ENCODE measurements at regions not wholly inside any gene's neighbourhood (a gene's known extent, or its start where the extent isn't known, plus 50 kb on each side); places are given as distances from the start of the nearest gene placed in this dataset.

- no peak overlapping the region for H3K27ac Mint-ChIP-seq (ENCODE audit: unreplicated experiment)
- H3K4me3 Mint-ChIP-seq (ENCODE audit: unreplicated experiment): no peak overlapping the region
- Histone ChIP-seq H3K79me2 (ENCODE audit: insufficient read depth, low read length) (no peaks in the 10 kb centered on the region), H3K36me3 (ENCODE audit: insufficient read depth, low read length) (no peaks in the 10 kb centered on the region), H3K9me3 (ENCODE audit: insufficient read depth, low read depth, low read length) (no peaks in the 10 kb centered on the region), H3K9ac (ENCODE audit: low read length) (no peak overlapping the region), H3K4me1 (ENCODE audit: insufficient read depth, low read length) (no peaks in the 10 kb centered on the region), H3K4me3 (ENCODE audit: insufficient read depth, low read depth, low read length) (no peak overlapping the region), H3K4me2 (ENCODE audit: low read length) (no peak overlapping the region), H3K27me3 (ENCODE audit: insufficient read depth, low read length) (no peaks in the 10 kb centered on the region), H2AFZ (ENCODE audit: low read depth, low read length) (no peak overlapping the region), H3K27ac (ENCODE audit: low read depth, low read length) (no peak overlapping the region), H4K20me1 (ENCODE audit: insufficient read depth, low read length) (no peaks in the 10 kb centered on the region)
- no peaks in the 10 kb centered on the region for H3K36me3 Mint-ChIP-seq (ENCODE audit: low read depth, unreplicated experiment)
- H3K4me1 Mint-ChIP-seq (ENCODE audit: low read depth, unreplicated experiment): peaks cover 8% of the 10 kb centered on the region
- H3K27me3 Mint-ChIP-seq (ENCODE audit: low read depth, unreplicated experiment): no peaks in the 10 kb centered on the region
- TF ChIP-seq CTCF (IDR thresholded peaks at IDR 0.05; ENCODE audit: insufficient read depth, low read depth, low read length) (no peak), EZH2 (IDR thresholded peaks at IDR 0.05; ENCODE audit: insufficient read depth, low read length) (no peak)
- FAIRE-seq: no peak
- H3K9me3 Mint-ChIP-seq (ENCODE audit: unreplicated experiment): no peaks in the 10 kb centered on the region
- DNase-seq (ENCODE audit: low read depth): no peak
These were observed 156.9 kb downstream of the PRELID2 start for GRCh38 chr5:145678255-145678654.

GRCh38 chr5:145673786-145674185 is 161.4 kb downstream of the PRELID2 start:
- no peak overlapping the region for H3K9ac ChIP-seq (ENCODE audit: low read length)
- no peaks in the 10 kb centered on the region for H3K79me2 ChIP-seq (ENCODE audit: insufficient read depth, low read length)
- DNase-seq (ENCODE audit: low read depth): no peak
- no peaks in the 10 kb centered on the region for H4K20me1 ChIP-seq (ENCODE audit: insufficient read depth, low read length)
- H3K27me3 ChIP-seq (ENCODE audit: insufficient read depth, low read length): no peaks in the 10 kb centered on the region
- Mint-ChIP-seq H3K27me3 (ENCODE audit: low read depth, unreplicated experiment) (no peaks in the 10 kb centered on the region), H3K27ac (ENCODE audit: unreplicated experiment) (no peak overlapping the region), H3K36me3 (ENCODE audit: low read depth, unreplicated experiment) (no peaks in the 10 kb centered on the region), H3K4me1 (ENCODE audit: low read depth, unreplicated experiment) (no peaks in the 10 kb centered on the region), H3K4me3 (ENCODE audit: unreplicated experiment) (no peak overlapping the region), H3K9me3 (ENCODE audit: unreplicated experiment) (peaks cover 2% of the 10 kb centered on the region)
- H3K4me1 ChIP-seq (ENCODE audit: insufficient read depth, low read length): no peaks in the 10 kb centered on the region
- H3K27ac ChIP-seq (ENCODE audit: low read depth, low read length): no peak overlapping the region
- no peak for TF ChIP-seq EZH2 (IDR thresholded peaks at IDR 0.05; ENCODE audit: insufficient read depth, low read length)
- TF ChIP-seq CTCF (IDR thresholded peaks at IDR 0.05; ENCODE audit: insufficient read depth, low read depth, low read length): no peak
- no peaks in the 10 kb centered on the region for H3K9me3 ChIP-seq (ENCODE audit: insufficient read depth, low read depth, low read length)
- H2AFZ ChIP-seq (ENCODE audit: low read depth, low read length): no peak overlapping the region
- FAIRE-seq: no peak
- H3K4me3 ChIP-seq (ENCODE audit: insufficient read depth, low read depth, low read length): no peak overlapping the region
- H3K36me3 ChIP-seq (ENCODE audit: insufficient read depth, low read length): no peaks in the 10 kb centered on the region
- no peak overlapping the region for H3K4me2 ChIP-seq (ENCODE audit: low read length)

- no peaks in the 10 kb centered on the region for H4K20me1 ChIP-seq (ENCODE audit: insufficient read depth, low read length)
- no peaks in the 10 kb centered on the region for H3K36me3 Mint-ChIP-seq (ENCODE audit: low read depth, unreplicated experiment)
- TF ChIP-seq EZH2 (IDR thresholded peaks at IDR 0.05; ENCODE audit: insufficient read depth, low read length) (no peak), CTCF (IDR thresholded peaks at IDR 0.05; ENCODE audit: insufficient read depth, low read depth, low read length) (no peak)
- H3K27ac ChIP-seq (ENCODE audit: low read depth, low read length): no peak overlapping the region
- no peaks in the 10 kb centered on the region for H3K36me3 ChIP-seq (ENCODE audit: insufficient read depth, low read length)
- H2AFZ ChIP-seq (ENCODE audit: low read depth, low read length): no peak overlapping the region
- H3K79me2 ChIP-seq (ENCODE audit: insufficient read depth, low read length): no peaks in the 10 kb centered on the region
- peaks cover 4% of the 10 kb centered on the region for H3K9me3 Mint-ChIP-seq (ENCODE audit: unreplicated experiment)
- H3K27me3 ChIP-seq (ENCODE audit: insufficient read depth, low read length): no peaks in the 10 kb centered on the region
- H3K9ac ChIP-seq (ENCODE audit: low read length): no peak overlapping the region
- no peak for DNase-seq (ENCODE audit: low read depth)
- no peak overlapping the region for H3K4me2 ChIP-seq (ENCODE audit: low read length)
- H3K4me1 Mint-ChIP-seq (ENCODE audit: low read depth, unreplicated experiment): no peaks in the 10 kb centered on the region
- no peaks in the 10 kb centered on the region for H3K27me3 Mint-ChIP-seq (ENCODE audit: low read depth, unreplicated experiment)
- no peak for FAIRE-seq
- H3K27ac Mint-ChIP-seq (ENCODE audit: unreplicated experiment): no peak overlapping the region
- H3K4me3 Mint-ChIP-seq (ENCODE audit: unreplicated experiment): no peak overlapping the region
- no peaks in the 10 kb centered on the region for H3K4me1 ChIP-seq (ENCODE audit: insufficient read depth, low read length)
- H3K9me3 ChIP-seq (ENCODE audit: insufficient read depth, low read depth, low read length): no peaks in the 10 kb centered on the region
- no peak overlapping the region for H3K4me3 ChIP-seq (ENCODE audit: insufficient read depth, low read depth, low read length)
These were observed 166.4 kb downstream of the PRELID2 start for GRCh38 chr5:145668714-145669113.

Measured in astrocyte (in vitro differentiated cells and primary cell).